Liver (tissue), 8 donors: ENCODE measurements at regions not wholly inside any gene's neighbourhood (a gene's known extent, or its start where the extent isn't known, plus 50 kb on each side); places are given as distances from the start of the nearest gene placed in this dataset.

Experiments
- DNase-seq: peaks from one replicate; pipeline ENCODE4 v3.0.0-alpha.2; 2017; ENCODE audit warnings: low spot score
- H3K27ac ChIP-seq, 2 donors: one replicate each; pipeline ENCODE4 v1.7.0; 2013; ENCODE audit warnings: inconsistent platforms in 2 of 2, low read length in 2 of 2, control low read depth in 1 of 2, low read depth in 1 of 2, mild to moderate bottlenecking in 1 of 2
- H3K27me3 ChIP-seq, 4 donors: one replicate each; pipeline versions ENCODE4 v1.6.1 to v1.7.0; 2013; ENCODE audit warnings: low read length in 3 of 4, inconsistent platforms in 1 of 4, mild to moderate bottlenecking in 1 of 4, moderate library complexity in 1 of 4; ENCODE audit not compliant: control insufficient read depth in 4 of 4, insufficient read depth in 4 of 4
- H3K36me3 ChIP-seq, 4 donors: one replicate each; pipeline versions ENCODE4 v1.6.1 to v1.7.0; 2013; ENCODE audit warnings: low read length in 3 of 4, mild to moderate bottlenecking in 3 of 4, low read depth in 1 of 4, moderate library complexity in 1 of 4; ENCODE audit not compliant: control insufficient read depth in 4 of 4, insufficient read depth in 3 of 4
- H3K4me1 ChIP-seq, 4 donors: one replicate each; pipeline versions ENCODE4 v1.6.1 to v1.7.0; 2013; ENCODE audit warnings: low read length in 3 of 4, mild to moderate bottlenecking in 3 of 4, moderate library complexity in 1 of 4; ENCODE audit not compliant: control insufficient read depth in 4 of 4, insufficient read depth in 4 of 4
- H3K4me3 ChIP-seq, 3 donors: one replicate each; pipeline versions ENCODE4 v1.6.1 to v1.7.0; 2013; ENCODE audit warnings: low read length in 3 of 3, control low read depth in 1 of 3, low read depth in 1 of 3, mild to moderate bottlenecking in 1 of 3
- H3K9ac ChIP-seq, 2 donors: one replicate each; pipeline ENCODE4 v1.7.0; 2013; ENCODE audit warnings: low read length in 2 of 2, mild to moderate bottlenecking in 2 of 2, moderate library complexity in 2 of 2, control low read depth in 1 of 2, low read depth in 1 of 2
- H3K9me3 ChIP-seq, 4 donors: one replicate each; pipeline versions ENCODE4 v1.6.1 to v1.7.0; 2013; ENCODE audit warnings: low read length in 3 of 4; ENCODE audit not compliant: control insufficient read depth in 4 of 4
- FOXA1 ChIP-seq: IDR thresholded peaks from 2 replicates; pipeline ENCODE4 v1.6.1; 2016; ENCODE audit warnings: antibody characterized with exemption
- FOXA2 ChIP-seq: IDR thresholded peaks from 2 replicates; pipeline ENCODE4 v1.6.1; 2016; ENCODE audit warnings: antibody characterized with exemption
- GABPA ChIP-seq, 2 donors: IDR thresholded peaks in 1 of 2; conservative IDR thresholded peaks in 1 of 2; 2 replicates each; pipeline ENCODE4 v1.6.1; 2016; ENCODE audit warnings: antibody characterized with exemption in 2 of 2, mild to moderate bottlenecking in 1 of 2, moderate library complexity in 1 of 2
- HNF4A ChIP-seq, 2 donors: conservative IDR thresholded peaks; 2 replicates each; pipeline ENCODE4 v1.6.1; 2016; ENCODE audit warnings: antibody characterized with exemption in 2 of 2, mild to moderate bottlenecking in 2 of 2
- HNF4G ChIP-seq: IDR thresholded peaks from 2 replicates; pipeline ENCODE4 v1.6.1; 2016; ENCODE audit warnings: antibody characterized with exemption
- JUND ChIP-seq, 2 donors: IDR thresholded peaks; 2 replicates each; pipeline ENCODE4 v1.6.1; 2016; ENCODE audit warnings: antibody characterized with exemption in 2 of 2
- NR2F2 ChIP-seq: IDR thresholded peaks from 2 replicates; pipeline ENCODE4 v1.6.1; 2016; ENCODE audit warnings: antibody characterized with exemption
- RAD21 ChIP-seq, 2 donors: IDR thresholded peaks; 2 replicates each; pipeline ENCODE4 v1.6.1; 2016; ENCODE audit warnings: antibody characterized with exemption in 2 of 2, mild to moderate bottlenecking in 2 of 2
- RXRA ChIP-seq, 2 donors: IDR thresholded peaks; 2 replicates each; pipeline ENCODE4 v1.6.1; 2017 to 2018; ENCODE audit warnings: antibody characterized with exemption in 2 of 2, mild to moderate bottlenecking in 1 of 2
- SP1 ChIP-seq: IDR thresholded peaks from 2 replicates; pipeline ENCODE4 v1.6.1; 2018; ENCODE audit warnings: antibody characterized with exemption, mild to moderate bottlenecking
- YY1 ChIP-seq: IDR thresholded peaks from 2 replicates; pipeline ENCODE4 v1.6.1; 2016; ENCODE audit warnings: antibody characterized with exemption, mild to moderate bottlenecking
- WGBS: extraction: QIAGEN DNeasy Blood & Tissue Kit; methylation state at CpG from one replicate; pipeline ENCODE4 v1.1.7; 2013; 5-methylcytosine and 5-hydroxymethylcytosine counted together
- TF ChIP-seq, protein P1 (sequence below): IDR thresholded peaks from 2 replicates; pipeline ENCODE4 v1.6.1; 2016; ENCODE audit warnings: antibody characterized with exemption, mild to moderate bottlenecking
- TF ChIP-seq, protein P2 (sequence below): IDR thresholded peaks from 2 replicates; pipeline ENCODE4 v1.6.1; 2016; ENCODE audit warnings: antibody characterized with exemption
- TF ChIP-seq, protein P3 (sequence below): IDR thresholded peaks from 2 replicates; pipeline ENCODE4 v1.6.1; 2016; ENCODE audit warnings: antibody characterized with exemption
- TF ChIP-seq, protein P4 (sequence below): fragments of 150-350 bp; IDR thresholded peaks from 2 replicates; pipeline ENCODE4 v1.5.1; 2017; ENCODE audit warnings: improper control_type of control experiment, low read depth, low read length; ENCODE audit not compliant: missing input control
- donor health status: healthy.
- donor health status: healthy.
- donor health status: healthy.
- donor health status: healthy.
- donor health status: healthy.

DNA sequence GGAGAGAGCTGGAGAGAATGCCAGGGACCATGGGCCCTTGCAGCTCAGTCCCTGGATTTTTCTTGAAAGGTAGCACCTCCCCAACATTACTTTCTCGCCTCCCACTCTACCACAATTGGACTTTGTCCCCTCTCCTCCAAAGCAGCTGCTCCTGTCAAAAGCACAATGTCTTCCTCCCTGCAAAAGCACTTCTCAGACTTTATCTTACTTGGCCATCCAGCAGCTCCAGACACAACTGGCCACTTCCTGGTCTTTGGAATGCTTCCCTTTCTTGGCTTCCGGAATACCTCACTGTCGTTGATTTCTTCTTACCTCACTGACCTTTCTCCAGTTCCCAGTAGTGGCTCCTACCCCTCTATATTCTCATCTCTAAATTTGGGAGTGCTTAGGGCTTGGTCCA, 134.6 kb upstream of the PROK2 start (continued):
- TF ChIP-seq, protein P1, sequence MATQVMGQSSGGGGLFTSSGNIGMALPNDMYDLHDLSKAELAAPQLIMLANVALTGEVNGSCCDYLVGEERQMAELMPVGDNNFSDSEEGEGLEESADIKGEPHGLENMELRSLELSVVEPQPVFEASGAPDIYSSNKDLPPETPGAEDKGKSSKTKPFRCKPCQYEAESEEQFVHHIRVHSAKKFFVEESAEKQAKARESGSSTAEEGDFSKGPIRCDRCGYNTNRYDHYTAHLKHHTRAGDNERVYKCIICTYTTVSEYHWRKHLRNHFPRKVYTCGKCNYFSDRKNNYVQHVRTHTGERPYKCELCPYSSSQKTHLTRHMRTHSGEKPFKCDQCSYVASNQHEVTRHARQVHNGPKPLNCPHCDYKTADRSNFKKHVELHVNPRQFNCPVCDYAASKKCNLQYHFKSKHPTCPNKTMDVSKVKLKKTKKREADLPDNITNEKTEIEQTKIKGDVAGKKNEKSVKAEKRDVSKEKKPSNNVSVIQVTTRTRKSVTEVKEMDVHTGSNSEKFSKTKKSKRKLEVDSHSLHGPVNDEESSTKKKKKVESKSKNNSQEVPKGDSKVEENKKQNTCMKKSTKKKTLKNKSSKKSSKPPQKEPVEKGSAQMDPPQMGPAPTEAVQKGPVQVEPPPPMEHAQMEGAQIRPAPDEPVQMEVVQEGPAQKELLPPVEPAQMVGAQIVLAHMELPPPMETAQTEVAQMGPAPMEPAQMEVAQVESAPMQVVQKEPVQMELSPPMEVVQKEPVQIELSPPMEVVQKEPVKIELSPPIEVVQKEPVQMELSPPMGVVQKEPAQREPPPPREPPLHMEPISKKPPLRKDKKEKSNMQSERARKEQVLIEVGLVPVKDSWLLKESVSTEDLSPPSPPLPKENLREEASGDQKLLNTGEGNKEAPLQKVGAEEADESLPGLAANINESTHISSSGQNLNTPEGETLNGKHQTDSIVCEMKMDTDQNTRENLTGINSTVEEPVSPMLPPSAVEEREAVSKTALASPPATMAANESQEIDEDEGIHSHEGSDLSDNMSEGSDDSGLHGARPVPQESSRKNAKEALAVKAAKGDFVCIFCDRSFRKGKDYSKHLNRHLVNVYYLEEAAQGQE = no peak
- no peak for TF ChIP-seq RAD21 (IDR thresholded peaks at IDR 0.05)

DNA sequence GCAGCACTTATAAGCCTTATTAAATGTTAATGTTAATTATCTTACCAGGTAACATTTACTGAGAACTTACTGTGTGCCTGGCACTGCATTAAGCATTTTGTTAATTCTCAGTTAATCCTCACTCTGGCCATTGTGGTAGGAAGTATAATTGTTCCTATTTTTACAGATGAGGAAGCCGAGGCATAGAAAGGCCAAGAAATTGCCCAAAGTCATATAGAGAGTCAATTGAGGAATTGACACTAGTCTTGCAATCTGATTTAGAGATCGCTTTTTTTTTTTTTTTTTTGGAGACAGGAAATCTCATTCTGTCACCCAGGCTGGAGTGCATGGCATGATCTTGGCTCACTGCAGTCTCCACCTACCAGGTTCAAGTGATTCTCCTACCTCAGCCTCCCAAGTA, 132.6 kb upstream of the PROK2 start:
- 62% methylated on average over 2 of the region's 2 CpGs for WGBS
- H3K9me3 ChIP-seq = no peaks in the 10 kb centered on the region
- H3K4me3 ChIP-seq = no peak overlapping the region
- H3K4me1 ChIP-seq = no peaks in the 10 kb centered on the region
- H3K9ac ChIP-seq = no peak overlapping the region
- H3K27me3 ChIP-seq = no peaks in the 10 kb centered on the region
- no peak for DNase-seq
- TF ChIP-seq, protein P2, sequence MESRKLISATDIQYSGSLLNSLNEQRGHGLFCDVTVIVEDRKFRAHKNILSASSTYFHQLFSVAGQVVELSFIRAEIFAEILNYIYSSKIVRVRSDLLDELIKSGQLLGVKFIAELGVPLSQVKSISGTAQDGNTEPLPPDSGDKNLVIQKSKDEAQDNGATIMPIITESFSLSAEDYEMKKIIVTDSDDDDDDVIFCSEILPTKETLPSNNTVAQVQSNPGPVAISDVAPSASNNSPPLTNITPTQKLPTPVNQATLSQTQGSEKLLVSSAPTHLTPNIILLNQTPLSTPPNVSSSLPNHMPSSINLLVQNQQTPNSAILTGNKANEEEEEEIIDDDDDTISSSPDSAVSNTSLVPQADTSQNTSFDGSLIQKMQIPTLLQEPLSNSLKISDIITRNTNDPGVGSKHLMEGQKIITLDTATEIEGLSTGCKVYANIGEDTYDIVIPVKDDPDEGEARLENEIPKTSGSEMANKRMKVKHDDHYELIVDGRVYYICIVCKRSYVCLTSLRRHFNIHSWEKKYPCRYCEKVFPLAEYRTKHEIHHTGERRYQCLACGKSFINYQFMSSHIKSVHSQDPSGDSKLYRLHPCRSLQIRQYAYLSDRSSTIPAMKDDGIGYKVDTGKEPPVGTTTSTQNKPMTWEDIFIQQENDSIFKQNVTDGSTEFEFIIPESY = no peak
- no peak for TF ChIP-seq FOXA1
- no peak for TF ChIP-seq FOXA2
- no peak for TF ChIP-seq HNF4G
- no peak for TF ChIP-seq RAD21 (IDR thresholded peaks at IDR 0.05)
- TF ChIP-seq HNF4A (conservative IDR thresholded peaks at IDR 0.05) = no peak
- no peak for TF ChIP-seq SP1
- TF ChIP-seq RXRA (IDR thresholded peaks at IDR 0.05) = no peak
- TF ChIP-seq, protein P3, sequence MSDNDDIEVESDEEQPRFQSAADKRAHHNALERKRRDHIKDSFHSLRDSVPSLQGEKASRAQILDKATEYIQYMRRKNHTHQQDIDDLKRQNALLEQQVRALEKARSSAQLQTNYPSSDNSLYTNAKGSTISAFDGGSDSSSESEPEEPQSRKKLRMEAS = no peak
- TF ChIP-seq YY1 = no peak
- TF ChIP-seq JUND (IDR thresholded peaks at IDR 0.05) = no peak
- TF ChIP-seq NR2F2 = no peak
- TF ChIP-seq, protein P4, sequence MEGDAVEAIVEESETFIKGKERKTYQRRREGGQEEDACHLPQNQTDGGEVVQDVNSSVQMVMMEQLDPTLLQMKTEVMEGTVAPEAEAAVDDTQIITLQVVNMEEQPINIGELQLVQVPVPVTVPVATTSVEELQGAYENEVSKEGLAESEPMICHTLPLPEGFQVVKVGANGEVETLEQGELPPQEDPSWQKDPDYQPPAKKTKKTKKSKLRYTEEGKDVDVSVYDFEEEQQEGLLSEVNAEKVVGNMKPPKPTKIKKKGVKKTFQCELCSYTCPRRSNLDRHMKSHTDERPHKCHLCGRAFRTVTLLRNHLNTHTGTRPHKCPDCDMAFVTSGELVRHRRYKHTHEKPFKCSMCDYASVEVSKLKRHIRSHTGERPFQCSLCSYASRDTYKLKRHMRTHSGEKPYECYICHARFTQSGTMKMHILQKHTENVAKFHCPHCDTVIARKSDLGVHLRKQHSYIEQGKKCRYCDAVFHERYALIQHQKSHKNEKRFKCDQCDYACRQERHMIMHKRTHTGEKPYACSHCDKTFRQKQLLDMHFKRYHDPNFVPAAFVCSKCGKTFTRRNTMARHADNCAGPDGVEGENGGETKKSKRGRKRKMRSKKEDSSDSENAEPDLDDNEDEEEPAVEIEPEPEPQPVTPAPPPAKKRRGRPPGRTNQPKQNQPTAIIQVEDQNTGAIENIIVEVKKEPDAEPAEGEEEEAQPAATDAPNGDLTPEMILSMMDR = no peak
- TF ChIP-seq GABPA (IDR thresholded peaks at IDR 0.05 in 1 of 2, conservative IDR thresholded peaks at IDR 0.05 in 1 of 2) = no peak
- no peaks in the 10 kb centered on the region for H3K36me3 ChIP-seq
- H3K27ac ChIP-seq = no peak overlapping the region
